IMR-90 (cell line): ENCODE measurements at regions not wholly inside any gene's neighbourhood (a gene's known extent, or its start where the extent isn't known, plus 50 kb on each side); places are given as distances from the start of the nearest gene placed in this dataset.

Source experiments
- ATAC-seq: fragments of 200-7000 bp; cut with Tn5 transposase; 2 replicates; pipeline ENCODE4 v1.9.1; 2020; ENCODE audit warnings: low read depth, mild to moderate bottlenecking, moderate library complexity
- BruUV-seq: library from RNA; stranded (reverse); fragments of 400-500 nt; replicated peaks from 2 replicates; lab custom pipeline; 2021; lab: Mats Ljungman, UMichigan
- CTCF ChIA-PET: fragments of 300-600 bp; formaldehyde crosslinking; extraction: SDS; loops from one replicate; lab custom pipeline; 2021; ENCODE audit warnings: antibody characterized with exemption; lab: Yijun Ruan, JAX
- POLR2A ChIA-PET: fragments of 300-600 bp; sonication (Branson Sonifier 250); formaldehyde crosslinking; loops from one replicate; lab custom pipeline; 2022; ENCODE audit warnings: antibody characterized with exemption; ENCODE audit not compliant: unreplicated experiment; lab: Charles Lee
- DNase-seq: peaks from one replicate; pipeline ENCODE4 v3.0.0; 2013
- H2AFZ ChIP-seq: replicated peaks from 2 replicates; pipeline ENCODE3; 2013; ENCODE audit warnings: low read length, mild to moderate bottlenecking; ENCODE audit not compliant: poor library complexity
- H2AK5ac ChIP-seq: 2 replicates; pipeline ENCODE4 v1.6.1; 2013; ENCODE audit warnings: low read depth, low read length, inconsistent platforms
- H2AK9ac ChIP-seq: replicated peaks from 2 replicates; pipeline ENCODE3; 2013; ENCODE audit warnings: mild to moderate bottlenecking, low read depth, low read length, moderate library complexity; ENCODE audit not compliant: poor library complexity
- H2BK120ac ChIP-seq: 2 replicates; pipeline ENCODE4 v1.6.1; 2013; ENCODE audit warnings: low read depth, low read length, inconsistent platforms
- H2BK15ac ChIP-seq: 3 replicates; pipeline ENCODE4 v1.6.1; 2013; ENCODE audit warnings: low read depth, low read length, inconsistent platforms
- H2BK20ac ChIP-seq: 2 replicates; pipeline ENCODE4 v1.6.1; 2013; ENCODE audit warnings: low read depth, mild to moderate bottlenecking, inconsistent platforms, low read length, moderate library complexity
- H2BK5ac ChIP-seq: 2 replicates; pipeline ENCODE4 v1.6.1; 2013; ENCODE audit warnings: mild to moderate bottlenecking, low read depth, low read length, inconsistent platforms; ENCODE audit not compliant: poor library complexity, severe bottlenecking
- H3K14ac ChIP-seq: replicated peaks from 2 replicates; pipeline ENCODE4 v1.6.1; 2013; ENCODE audit warnings: low read depth, low read length, inconsistent platforms
- H3K18ac ChIP-seq: 2 replicates; pipeline ENCODE4 v1.6.1; 2013; ENCODE audit warnings: low read depth, low read length, control low read depth
- H3K23ac ChIP-seq: 2 replicates; pipeline ENCODE4 v1.6.1; 2013; ENCODE audit warnings: low read depth, low read length, inconsistent platforms
- H3K27ac ChIP-seq: 2 replicates; pipeline ENCODE4 v1.5.1; 2013; ENCODE audit warnings: mild to moderate bottlenecking, control low read depth, low read length; ENCODE audit not compliant: insufficient read depth
- H3K27me3 ChIP-seq: 2 replicates; pipeline ENCODE4 v1.6.1; 2013; ENCODE audit warnings: low read length; ENCODE audit not compliant: control insufficient read depth, insufficient read depth
- H3K36me3 ChIP-seq: 2 replicates; pipeline ENCODE4 v1.6.1; 2013; ENCODE audit warnings: low read length, mixed read lengths; ENCODE audit not compliant: control insufficient read depth, insufficient read depth
- H3K4ac ChIP-seq: 2 replicates; pipeline ENCODE4 v1.6.1; 2013; ENCODE audit warnings: low read depth, low read length, inconsistent platforms
- H3K4me1 ChIP-seq: 2 replicates; pipeline ENCODE4 v1.6.1; 2013; ENCODE audit warnings: low read length, mixed read lengths; ENCODE audit not compliant: control insufficient read depth, insufficient read depth
- H3K4me2 ChIP-seq: 2 replicates; pipeline ENCODE4 v1.6.1; 2013; ENCODE audit warnings: low read depth, mild to moderate bottlenecking, control low read depth, low read length, moderate library complexity
- H3K4me3 ChIP-seq: 2 replicates; pipeline ENCODE4 v1.5.1; 2013; ENCODE audit warnings: low read depth, mild to moderate bottlenecking, control low read depth, low read length, moderate library complexity; ENCODE audit not compliant: insufficient read depth
- H3K56ac ChIP-seq: 2 replicates; pipeline ENCODE4 v1.6.1; 2013; ENCODE audit warnings: low read length, inconsistent platforms; ENCODE audit not compliant: insufficient read depth; ENCODE audit errors: extremely low read depth
- H3K79me1 ChIP-seq, 2 experiments: 2 replicates each; pipeline ENCODE4 v1.6.1; 2013; ENCODE audit warnings: low read length in 2 of 2, inconsistent platforms in 1 of 2, low read depth in 1 of 2
- H3K9ac ChIP-seq: 2 replicates; pipeline ENCODE4 v1.6.1; 2013; ENCODE audit warnings: low read depth, low read length, control low read depth
- H3K9me1 ChIP-seq: 2 replicates; pipeline ENCODE4 v1.6.1; 2013; ENCODE audit warnings: low read length, inconsistent platforms; ENCODE audit not compliant: insufficient read depth
- H3K9me3 ChIP-seq: 2 replicates; pipeline ENCODE4 v1.6.1; 2013; ENCODE audit warnings: low read length; ENCODE audit not compliant: control insufficient read depth, insufficient read depth
- H4K20me1 ChIP-seq: 2 replicates; pipeline ENCODE4 v1.6.1; 2013; ENCODE audit warnings: low read length, inconsistent platforms; ENCODE audit not compliant: insufficient read depth
- H4K5ac ChIP-seq: 2 replicates; pipeline ENCODE4 v1.6.1; 2013; ENCODE audit warnings: mild to moderate bottlenecking, low read depth, low read length, control low read depth
- H4K8ac ChIP-seq, 2 experiments: 2 replicates each; pipeline ENCODE4 v1.6.1; 2013; ENCODE audit warnings: low read depth in 2 of 2, low read length in 2 of 2, control low read depth in 1 of 2, inconsistent platforms in 1 of 2
- H4K91ac ChIP-seq: 2 replicates; pipeline ENCODE4 v1.6.1; 2013; ENCODE audit warnings: low read depth, low read length, inconsistent platforms; ENCODE audit not compliant: insufficient read depth
- BHLHE40 ChIP-seq: fragments of 150-350 bp; IDR thresholded peaks from 2 replicates; pipeline ENCODE4 v1.6.1; 2016; ENCODE audit warnings: mild to moderate bottlenecking, low read depth, low read length
- CEBPB ChIP-seq: IDR thresholded peaks from 2 replicates; pipeline ENCODE4 v1.6.1; 2012; ENCODE audit warnings: low read depth, low read length, improper control_type of control experiment
- CHD1 ChIP-seq: IDR thresholded peaks from 2 replicates; pipeline ENCODE4 v1.6.1; 2012; ENCODE audit warnings: low read depth, low read length, improper control_type of control experiment
- FOS ChIP-seq: fragments of 150-350 bp; IDR thresholded peaks from 2 replicates; pipeline ENCODE4 v1.6.1; 2016; ENCODE audit warnings: low read depth, low read length
- MAFK ChIP-seq: IDR thresholded peaks from 2 replicates; pipeline ENCODE4 v1.6.1; 2012; ENCODE audit warnings: low read depth, low read length, improper control_type of control experiment
- MAZ ChIP-seq: IDR thresholded peaks from 2 replicates; pipeline ENCODE4 v1.6.1; 2012; ENCODE audit warnings: low read depth, mild to moderate bottlenecking, low read length, improper control_type of control experiment, moderate library complexity, borderline replicate concordance
- MXI1 ChIP-seq: IDR thresholded peaks from 2 replicates; pipeline ENCODE4 v1.6.1; 2012; ENCODE audit warnings: low read depth, mild to moderate bottlenecking, low read length, moderate library complexity, borderline replicate concordance
- NFE2L2 ChIP-seq: fragments of 150-350 bp; IDR thresholded peaks from 2 replicates; pipeline ENCODE4 v1.6.1; 2016; ENCODE audit warnings: low read depth, mild to moderate bottlenecking, low read length
- POLR2A ChIP-seq: IDR thresholded peaks from 2 replicates; pipeline ENCODE4 v1.6.1; 2012; ENCODE audit warnings: mild to moderate bottlenecking, low read depth, low read length
- RAD21 ChIP-seq: IDR thresholded peaks from 2 replicates; pipeline ENCODE4 v1.6.1; 2012; ENCODE audit warnings: low read length, improper control_type of control experiment
- RCOR1 ChIP-seq: IDR thresholded peaks from 2 replicates; pipeline ENCODE4 v1.6.1; 2012; ENCODE audit warnings: mild to moderate bottlenecking, low read length, improper control_type of control experiment; ENCODE audit not compliant: insufficient replicate concordance
- RFX5 ChIP-seq: IDR thresholded peaks from 2 replicates; pipeline ENCODE4 v1.8.0; 2012; ENCODE audit warnings: low read depth, mild to moderate bottlenecking, low read length, moderate library complexity
- SMC3 ChIP-seq: fragments of 150-350 bp; IDR thresholded peaks from 2 replicates; pipeline ENCODE4 v1.6.1; 2016; ENCODE audit warnings: low read depth, mild to moderate bottlenecking, antibody characterized with exemption, low read length, moderate library complexity
- WGBS, 2 experiments: methylation state at CpG; one replicate each; pipeline versions ENCODE4 v1.1.5 to v1.1.7; 2013; ENCODE audit warnings: missing lambda C conversion rate in 2 of 2; ENCODE audit not compliant: insufficient read length in 1 of 2; ENCODE audit errors: extremely low coverage in 2 of 2; 5-methylcytosine and 5-hydroxymethylcytosine counted together
- dilution Hi-C: fragments of 300-500 bp; cut with HindIII; formaldehyde crosslinking; loops from one replicate; pipeline ENCODE4 v1.14.3; 2018; ENCODE audit warnings: low sequenced_read_pairs; ENCODE audit not compliant: unreplicated experiment
- in situ Hi-C: fragments of 300-500 bp; cut with MboI; formaldehyde crosslinking; loops from 3 replicates; pipeline ENCODE4 v1.14.3; 2019; ENCODE audit warnings: low sequenced_read_pairs, inconsistent platforms, mixed read lengths
- intact Hi-C: fragments of 100-400 bp; cut with micrococcal nuclease; formaldehyde crosslinking; loops from 2 replicates; pipeline ENCODE4 v1.10.0; 2022
- TF ChIP-seq, protein P1 (sequence below): fragments of 150-350 bp; IDR thresholded peaks from 2 replicates; pipeline ENCODE4 v1.6.1; 2016; ENCODE audit warnings: low read depth, mild to moderate bottlenecking, low read length, moderate library complexity, borderline replicate concordance
- TF ChIP-seq, protein P2 (sequence below): fragments of 150-350 bp; IDR thresholded peaks from 2 replicates; pipeline ENCODE4 v1.6.1; 2017; ENCODE audit warnings: mild to moderate bottlenecking, antibody characterized with exemption, low read length, low read depth
- TF ChIP-seq, protein P3 (sequence below): conservative IDR thresholded peaks from 2 replicates; pipeline ENCODE4 v1.5.1; 2012; ENCODE audit warnings: mild to moderate bottlenecking, low read depth, low read length, improper control_type of control experiment

DNA sequence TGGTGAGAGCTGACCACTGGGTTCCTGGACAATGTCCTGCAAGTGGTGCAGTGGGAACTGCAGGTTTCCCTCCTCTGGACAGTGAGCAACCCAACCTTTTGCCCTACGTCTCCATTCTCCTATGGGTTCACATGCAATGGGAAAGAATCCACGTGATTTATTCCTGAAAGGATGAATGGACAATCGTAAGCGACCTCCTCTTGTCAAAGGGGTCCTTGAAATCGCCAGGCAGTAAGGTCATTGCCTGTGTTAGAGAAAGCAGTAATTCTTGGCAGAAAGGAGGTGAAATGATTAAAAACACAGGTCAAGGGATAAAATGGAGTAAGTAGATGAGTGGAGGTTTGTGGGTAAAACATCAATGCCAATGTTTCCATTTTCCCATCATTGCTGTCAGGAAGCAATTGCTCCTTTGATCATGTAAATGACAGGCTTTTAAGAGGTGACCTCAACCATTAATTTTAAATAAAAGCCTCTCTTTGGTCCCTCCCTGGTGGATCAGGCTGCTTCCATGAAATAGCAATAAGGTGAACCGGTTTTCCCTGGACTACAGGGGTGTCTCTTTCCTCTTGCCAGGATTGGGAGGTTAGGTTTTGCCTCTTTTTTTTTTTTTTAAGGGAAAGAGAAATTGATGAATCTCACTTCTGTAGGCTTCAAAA is 330.0 kb upstream of the PRKCQ start:
- Histone ChIP-seq H4K5ac (no peak overlapping the region), H3K79me1 (no peaks in the 10 kb centered on the region), H2AK5ac (no peak overlapping the region), H2BK15ac (no peak overlapping the region), H3K9me1 (no peaks in the 10 kb centered on the region), H2AK9ac (no peak overlapping the region), H3K56ac (no peak overlapping the region), H3K27ac (no peak overlapping the region), H4K8ac (no peak overlapping the region), H3K14ac (no peak overlapping the region), H4K20me1 (no peaks in the 10 kb centered on the region), H3K4me1 (no peaks in the 10 kb centered on the region; the same call in 1 of the 2 replicates), H3K4ac (no peak overlapping the region), H2BK20ac (no peak overlapping the region), H2BK5ac (no peak overlapping the region), H3K23ac (no peak overlapping the region), H3K18ac (no peak overlapping the region), H3K4me2 (no peak overlapping the region), H3K4me3 (no peak overlapping the region), H3K27me3 (no peaks in the 10 kb centered on the region), H2AFZ (no peak overlapping the region), H2BK120ac (no peak overlapping the region), H3K36me3 (no peaks in the 10 kb centered on the region), H4K91ac (no peak overlapping the region), H3K9me3 (peaks cover 2% of the 10 kb centered on the region; the same call in 1 of the 2 replicates), H3K9ac (no peak overlapping the region)
- ChIA-PET CTCF (interaction anchor here (0.5 kb wide), 1 partner anchor 378 kb away, joined by 3 read pairs; no protein-coding TSS in a partner anchor), POLR2A (no interaction called here)
- no TSS peak for BruUV-seq
- ATAC-seq (no peak), DNase-seq (no peak)
- intact Hi-C loops, result no loop called here
- in situ Hi-C loops, result no loop called here
- dilution Hi-C loops, result no loop called here
- TF ChIP-seq RCOR1 (no peak), FOS (no peak), RFX5 (no peak), MAZ (no peak), POLR2A (no peak), MXI1 (no peak), RAD21 (no peak), MAFK (no peak), CHD1 (no peak), NFE2L2 (no peak), CEBPB (no peak), BHLHE40 (no peak), SMC3 (no peak)
- TF ChIP-seq, protein P1, sequence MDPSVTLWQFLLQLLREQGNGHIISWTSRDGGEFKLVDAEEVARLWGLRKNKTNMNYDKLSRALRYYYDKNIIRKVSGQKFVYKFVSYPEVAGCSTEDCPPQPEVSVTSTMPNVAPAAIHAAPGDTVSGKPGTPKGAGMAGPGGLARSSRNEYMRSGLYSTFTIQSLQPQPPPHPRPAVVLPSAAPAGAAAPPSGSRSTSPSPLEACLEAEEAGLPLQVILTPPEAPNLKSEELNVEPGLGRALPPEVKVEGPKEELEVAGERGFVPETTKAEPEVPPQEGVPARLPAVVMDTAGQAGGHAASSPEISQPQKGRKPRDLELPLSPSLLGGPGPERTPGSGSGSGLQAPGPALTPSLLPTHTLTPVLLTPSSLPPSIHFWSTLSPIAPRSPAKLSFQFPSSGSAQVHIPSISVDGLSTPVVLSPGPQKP, result no peak
- TF ChIP-seq, protein P2, sequence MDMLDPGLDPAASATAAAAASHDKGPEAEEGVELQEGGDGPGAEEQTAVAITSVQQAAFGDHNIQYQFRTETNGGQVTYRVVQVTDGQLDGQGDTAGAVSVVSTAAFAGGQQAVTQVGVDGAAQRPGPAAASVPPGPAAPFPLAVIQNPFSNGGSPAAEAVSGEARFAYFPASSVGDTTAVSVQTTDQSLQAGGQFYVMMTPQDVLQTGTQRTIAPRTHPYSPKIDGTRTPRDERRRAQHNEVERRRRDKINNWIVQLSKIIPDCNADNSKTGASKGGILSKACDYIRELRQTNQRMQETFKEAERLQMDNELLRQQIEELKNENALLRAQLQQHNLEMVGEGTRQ, result no peak
- TF ChIP-seq, protein P3, sequence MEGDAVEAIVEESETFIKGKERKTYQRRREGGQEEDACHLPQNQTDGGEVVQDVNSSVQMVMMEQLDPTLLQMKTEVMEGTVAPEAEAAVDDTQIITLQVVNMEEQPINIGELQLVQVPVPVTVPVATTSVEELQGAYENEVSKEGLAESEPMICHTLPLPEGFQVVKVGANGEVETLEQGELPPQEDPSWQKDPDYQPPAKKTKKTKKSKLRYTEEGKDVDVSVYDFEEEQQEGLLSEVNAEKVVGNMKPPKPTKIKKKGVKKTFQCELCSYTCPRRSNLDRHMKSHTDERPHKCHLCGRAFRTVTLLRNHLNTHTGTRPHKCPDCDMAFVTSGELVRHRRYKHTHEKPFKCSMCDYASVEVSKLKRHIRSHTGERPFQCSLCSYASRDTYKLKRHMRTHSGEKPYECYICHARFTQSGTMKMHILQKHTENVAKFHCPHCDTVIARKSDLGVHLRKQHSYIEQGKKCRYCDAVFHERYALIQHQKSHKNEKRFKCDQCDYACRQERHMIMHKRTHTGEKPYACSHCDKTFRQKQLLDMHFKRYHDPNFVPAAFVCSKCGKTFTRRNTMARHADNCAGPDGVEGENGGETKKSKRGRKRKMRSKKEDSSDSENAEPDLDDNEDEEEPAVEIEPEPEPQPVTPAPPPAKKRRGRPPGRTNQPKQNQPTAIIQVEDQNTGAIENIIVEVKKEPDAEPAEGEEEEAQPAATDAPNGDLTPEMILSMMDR, result no peak
- WGBS, 2 experiments, result 80% methylated on average over 3 of the region's 6 CpGs; no CpG with 5 or more reads in 1 of the 2 experiments
